HCT116 (cell line): ENCODE measurements at regions not wholly inside any gene's neighbourhood (a gene's known extent, or its start where the extent isn't known, plus 50 kb on each side); places are given as distances from the start of the nearest gene placed in this dataset.

Experiments
- ATAC-seq: fragments of 200-7000 bp; cut with Tn5 transposase; 2 replicates; pipeline ENCODE4 v1.9.1; 2020; ENCODE audit warnings: mild to moderate bottlenecking, moderate library complexity
- BruUV-seq: library from RNA; stranded (reverse); fragments of 400-500 nt; replicated peaks from 2 replicates; lab custom pipeline; 2021; lab: Mats Ljungman, UMichigan
- CTCF ChIA-PET: fragments of 300-600 bp; sonication (Branson Sonifier 250); formaldehyde crosslinking; loops from one replicate; lab custom pipeline; 2021; ENCODE audit warnings: antibody characterized with exemption; lab: Charles Lee
- POLR2A ChIA-PET: fragments of 300-600, 350-600 bp; sonication (Branson Sonifier 250); formaldehyde crosslinking; loops from one replicate; lab custom pipeline; 2021; ENCODE audit warnings: antibody characterized with exemption; lab: Charles Lee
- RAD21 ChIA-PET, 2 experiments: fragments of 300-600 bp; sonication (Branson Sonifier 250); formaldehyde crosslinking; loops; one replicate each; lab custom pipeline; 2023; ENCODE audit warnings: low total read pairs in 2 of 2; ENCODE audit not compliant: uncharacterized antibody in 2 of 2, unreplicated experiment in 2 of 2, low non-redundant PET in 1 of 2; lab: Charles Lee
- DNase-seq: peaks from one replicate; pipeline ENCODE4 v3.0.0-alpha.2; 2010; ENCODE audit warnings: low read depth, low spot score
- H2AFZ ChIP-seq: fragments of 200-600 bp; shearing (Covaris generic), sonication (generic); 2 replicates; pipeline ENCODE4 v1.6.1; 2017; ENCODE audit warnings: low read depth, mixed run types, mixed read lengths, antibody characterized with exemption, low read length; ENCODE audit not compliant: poor library complexity, severe bottlenecking
- H3K27ac ChIP-seq: 2 replicates; pipeline ENCODE4 v1.5.1; 2012; ENCODE audit warnings: low read depth, low read length
- H3K27me3 ChIP-seq: fragments of 200-600 bp; sonication (generic); 2 replicates; pipeline ENCODE4 v1.6.1; 2016; ENCODE audit warnings: mixed run types, low read length, mixed read lengths; ENCODE audit not compliant: insufficient read depth
- H3K36me3 ChIP-seq, 2 experiments: fragments of 200-500 bp in 1 of 2; fragments of 200-600 bp in 1 of 2; sonication (Bioruptor generic) in 1 of 2; sonication (generic) in 1 of 2; 2 replicates each; pipeline versions ENCODE4 v1.5.1 to v1.6.1; 2014 to 2016; ENCODE audit warnings: low read length in 2 of 2, inconsistent platforms in 1 of 2, mixed read lengths in 1 of 2, mixed run types in 1 of 2; ENCODE audit not compliant: insufficient read depth in 2 of 2, control insufficient read depth in 1 of 2
- H3K4me1 ChIP-seq, 2 experiments: fragments of 200-600 bp in 1 of 2; sonication (generic) in 1 of 2; 2 replicates each; pipeline versions ENCODE4 v1.5.1 to v1.6.1; 2012 to 2017; ENCODE audit warnings: low read length in 2 of 2, inconsistent platforms in 1 of 2, mild to moderate bottlenecking in 1 of 2, mixed read lengths in 1 of 2, mixed run types in 1 of 2, moderate library complexity in 1 of 2; ENCODE audit not compliant: insufficient read depth in 2 of 2, control insufficient read depth in 1 of 2
- H3K4me2 ChIP-seq: fragments of 200-600 bp; sonication (generic); 2 replicates; pipeline ENCODE4 v1.6.1; 2017; ENCODE audit warnings: mixed run types, low read length, mixed read lengths
- H3K4me3 ChIP-seq, 2 experiments: fragments of 200-600 bp in 1 of 2; sonication (generic) in 1 of 2; replicated peaks in 1 of 2; 2 replicates each; pipeline ENCODE4 v1.5.1; 2011 to 2016; ENCODE audit warnings: low read length in 2 of 2, control low read depth in 1 of 2, low read depth in 1 of 2, mild to moderate bottlenecking in 1 of 2, mixed read lengths in 1 of 2, mixed run types in 1 of 2
- H3K79me2 ChIP-seq: fragments of 200-600 bp; sonication (generic); 2 replicates; pipeline ENCODE4 v1.6.1; 2017; ENCODE audit warnings: mild to moderate bottlenecking, mixed run types, low read length, moderate library complexity, mixed read lengths; ENCODE audit not compliant: insufficient read depth
- H3K9ac ChIP-seq: fragments of 200-600 bp; sonication (generic); 2 replicates; pipeline ENCODE4 v1.6.1; 2016; ENCODE audit warnings: low read length, mixed read lengths
- H3K9me2 ChIP-seq: fragments of 200-600 bp; sonication (generic), shearing (Covaris generic); 2 replicates; pipeline ENCODE4 v1.6.1; 2017; ENCODE audit warnings: mixed run types, mild to moderate bottlenecking, moderate library complexity; ENCODE audit not compliant: insufficient read depth
- H3K9me3 ChIP-seq, 2 experiments: fragments of 200-500 bp in 1 of 2; fragments of 200-600 bp in 1 of 2; sonication (Bioruptor generic) in 1 of 2; sonication (generic) in 1 of 2; 2 replicates each; pipeline ENCODE4 v1.6.1; 2014 to 2017; ENCODE audit warnings: low read length in 2 of 2, mixed read lengths in 2 of 2, inconsistent platforms in 1 of 2, low read depth in 1 of 2, mild to moderate bottlenecking in 1 of 2, mixed run types in 1 of 2, moderate library complexity in 1 of 2; ENCODE audit not compliant: control insufficient read depth in 1 of 2, insufficient read depth in 1 of 2
- H4K20me1 ChIP-seq: fragments of 200-600 bp; sonication (generic), shearing (Covaris generic); 2 replicates; pipeline ENCODE4 v1.6.1; 2017; ENCODE audit warnings: mixed run types, mild to moderate bottlenecking, moderate library complexity; ENCODE audit not compliant: insufficient read depth
- ATF3 ChIP-seq: IDR thresholded peaks from 2 replicates; pipeline ENCODE4 v1.6.1; 2012
- EZH2 ChIP-seq: fragments of 200-600 bp; sonication (generic); IDR thresholded peaks from 2 replicates; pipeline ENCODE4 v1.6.1; 2017; ENCODE audit warnings: antibody characterized with exemption, mixed run types
- RAD21 ChIP-seq: IDR thresholded peaks from 2 replicates; pipeline ENCODE4 v1.6.1; 2012; ENCODE audit warnings: low read depth, mild to moderate bottlenecking
- SRF ChIP-seq: IDR thresholded peaks from 2 replicates; pipeline ENCODE4 v1.6.1; 2012; ENCODE audit warnings: low read depth
- TCF7L2 ChIP-seq: IDR thresholded peaks from 2 replicates; pipeline ENCODE4 v1.7.0; 2011; ENCODE audit warnings: borderline replicate concordance, inconsistent platforms; ENCODE audit not compliant: insufficient read depth, insufficient read length; ENCODE audit errors: extremely low read depth
- YY1 ChIP-seq: IDR thresholded peaks from 2 replicates; pipeline ENCODE4 v1.6.1; 2011; ENCODE audit warnings: low read length, low read depth, moderate library complexity, mild to moderate bottlenecking; ENCODE audit not compliant: insufficient replicate concordance; ENCODE audit errors: extremely low read depth
- ZFX ChIP-seq: fragments of 450-650 bp; IDR thresholded peaks from 2 replicates; pipeline ENCODE4 v1.6.1; 2017
- ZNF274 ChIP-seq: fragments of 200-500 bp; sonication (Bioruptor generic); IDR thresholded peaks from 2 replicates; pipeline ENCODE4 v1.6.1; 2014; ENCODE audit warnings: mild to moderate bottlenecking, low read depth, low read length, inconsistent platforms
- intact Hi-C: fragments of 100-400 bp; cut with micrococcal nuclease; formaldehyde crosslinking; loops from 2 replicates; pipeline ENCODE4 v1.10.0; 2022
- TF ChIP-seq, protein P1 (sequence below): IDR thresholded peaks from 2 replicates; pipeline ENCODE4 v1.6.1; 2011; ENCODE audit warnings: mild to moderate bottlenecking, low read length, moderate library complexity; ENCODE audit not compliant: insufficient replicate concordance; ENCODE audit errors: extremely low read depth

- no peaks in the 10 kb centered on the region for H3K9me3 ChIP-seq
- H3K4me2 ChIP-seq: no peak overlapping the region
- RAD21 ChIA-PET: no interaction called here
- TF ChIP-seq SRF (no peak), EZH2 (no peak), YY1 (no peak), ZNF274 (no peak), ZFX (no peak), ATF3 (no peak), TCF7L2 (no peak), RAD21 (no peak)
- TF ChIP-seq, protein P1, sequence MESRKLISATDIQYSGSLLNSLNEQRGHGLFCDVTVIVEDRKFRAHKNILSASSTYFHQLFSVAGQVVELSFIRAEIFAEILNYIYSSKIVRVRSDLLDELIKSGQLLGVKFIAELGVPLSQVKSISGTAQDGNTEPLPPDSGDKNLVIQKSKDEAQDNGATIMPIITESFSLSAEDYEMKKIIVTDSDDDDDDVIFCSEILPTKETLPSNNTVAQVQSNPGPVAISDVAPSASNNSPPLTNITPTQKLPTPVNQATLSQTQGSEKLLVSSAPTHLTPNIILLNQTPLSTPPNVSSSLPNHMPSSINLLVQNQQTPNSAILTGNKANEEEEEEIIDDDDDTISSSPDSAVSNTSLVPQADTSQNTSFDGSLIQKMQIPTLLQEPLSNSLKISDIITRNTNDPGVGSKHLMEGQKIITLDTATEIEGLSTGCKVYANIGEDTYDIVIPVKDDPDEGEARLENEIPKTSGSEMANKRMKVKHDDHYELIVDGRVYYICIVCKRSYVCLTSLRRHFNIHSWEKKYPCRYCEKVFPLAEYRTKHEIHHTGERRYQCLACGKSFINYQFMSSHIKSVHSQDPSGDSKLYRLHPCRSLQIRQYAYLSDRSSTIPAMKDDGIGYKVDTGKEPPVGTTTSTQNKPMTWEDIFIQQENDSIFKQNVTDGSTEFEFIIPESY: no peak
- no peaks in the 10 kb centered on the region for H3K9me2 ChIP-seq
- intact Hi-C loops: no loop called here
- ATAC-seq: no peak
- H3K9ac ChIP-seq: no peak overlapping the region
- no peak overlapping the region for H3K27ac ChIP-seq
- no peak for DNase-seq
- H3K4me3 ChIP-seq: no peak overlapping the region
- H3K36me3 ChIP-seq: no peaks in the 10 kb centered on the region
- H2AFZ ChIP-seq: no peak overlapping the region
- no TSS peak for BruUV-seq
- H3K27me3 ChIP-seq: no peaks in the 10 kb centered on the region
- no peaks in the 10 kb centered on the region for H3K79me2 ChIP-seq
- CTCF ChIA-PET: no interaction called here
- no peaks in the 10 kb centered on the region for H4K20me1 ChIP-seq
- H3K4me1 ChIP-seq: no peaks in the 10 kb centered on the region
- POLR2A ChIA-PET: no interaction called here
Observed at GRCh38 chr11:32273931-32274330, 161.4 kb downstream of the WT1 start.
